Gastrocnemius medialis (tissue), 4 donors: ENCODE measurements at regions not wholly inside any gene's neighbourhood (a gene's known extent, or its start where the extent isn't known, plus 50 kb on each side); places are given as distances from the start of the nearest gene placed in this dataset.

Source experiments
- ATAC-seq, 2 donors: fragments of 150-250 bp; one replicate each; pipeline ENCODE4 v1.9.1; 2016
- DNase-seq, 2 donors: peaks; one replicate each; pipeline ENCODE4 v3.0.0-alpha.2; 2019
- H3K27ac ChIP-seq, 4 donors: fragments of 200-600 bp; sonication (generic); 1 replicate in 1 of 4; 2 replicates in 3 of 4; pipeline ENCODE4 v1.5.1; 2016 to 2018; ENCODE audit warnings: mild to moderate bottlenecking in 2 of 4, moderate library complexity in 1 of 4
- H3K27me3 ChIP-seq, 3 donors: fragments of 200-600 bp; sonication (generic) in 2 of 3; 1 replicate in 1 of 3; 2 replicates in 2 of 3; pipeline versions ENCODE4 v1.5.1 to v1.6.0; 2016 to 2019; ENCODE audit warnings: mild to moderate bottlenecking in 1 of 3, moderate library complexity in 1 of 3
- H3K36me3 ChIP-seq, 2 donors: fragments of 200-600 bp; sonication (generic) in 1 of 2; one replicate each; pipeline ENCODE4 v1.5.1; 2017 to 2018
- H3K4me1 ChIP-seq, 2 donors: fragments of 200-600 bp; sonication (generic) in 1 of 2; one replicate each; pipeline ENCODE4 v1.5.1; 2016 to 2017; ENCODE audit warnings: mild to moderate bottlenecking in 2 of 2
- H3K4me3 ChIP-seq, 4 donors: fragments of 200-600 bp; sonication (generic) in 3 of 4; 1 replicate in 1 of 4; 2 replicates in 3 of 4; pipeline ENCODE4 v1.5.1; 2016 to 2019; ENCODE audit warnings: mild to moderate bottlenecking in 2 of 4
- H3K9me3 ChIP-seq, 3 donors: fragments of 200-600 bp; sonication (generic) in 2 of 3; 1 replicate in 1 of 3; 2 replicates in 2 of 3; pipeline ENCODE4 v1.5.1; 2016 to 2019
- POLR2A ChIP-seq, 2 donors: fragments of 450-650 bp; IDR thresholded peaks; one replicate each; pipeline ENCODE4 v1.6.1; 2017; ENCODE audit warnings: antibody characterized with exemption in 2 of 2, mild to moderate bottlenecking in 2 of 2, moderate library complexity in 2 of 2
- in situ Hi-C, 4 donors: fragments of 200-750 bp; cut with MboI; loops; one replicate each; pipeline versions ENCODE4 v1.15.0 to v1.8.0; 2017; ENCODE audit warnings: low sequenced_read_pairs in 4 of 4
- intact Hi-C: fragments of 100-400 bp; cut with DNase I; formaldehyde crosslinking; loops from one replicate; pipeline ENCODE4 v1.15.1; 2023; ENCODE audit warnings: low total_unique reads
- TF ChIP-seq, protein P1 (sequence below), 5 experiments: fragments of 450-650 bp in 3 of 5; fragments of 200-600 bp in 2 of 5; sonication (generic) in 2 of 5; IDR thresholded peaks in 4 of 5; conservative IDR thresholded peaks in 1 of 5; 1 replicate in 4 of 5; 2 replicates in 1 of 5; pipeline ENCODE4 v1.5.1; 2016 to 2019; ENCODE audit warnings: antibody characterized with exemption in 5 of 5, mild to moderate bottlenecking in 3 of 5, moderate library complexity in 3 of 5

GRCh38 chr22:49258107-49259010 is 569.3 kb downstream of the BRD1 start:
- DNase-seq: no peak
- in situ Hi-C loops: no loop called here

DNA sequence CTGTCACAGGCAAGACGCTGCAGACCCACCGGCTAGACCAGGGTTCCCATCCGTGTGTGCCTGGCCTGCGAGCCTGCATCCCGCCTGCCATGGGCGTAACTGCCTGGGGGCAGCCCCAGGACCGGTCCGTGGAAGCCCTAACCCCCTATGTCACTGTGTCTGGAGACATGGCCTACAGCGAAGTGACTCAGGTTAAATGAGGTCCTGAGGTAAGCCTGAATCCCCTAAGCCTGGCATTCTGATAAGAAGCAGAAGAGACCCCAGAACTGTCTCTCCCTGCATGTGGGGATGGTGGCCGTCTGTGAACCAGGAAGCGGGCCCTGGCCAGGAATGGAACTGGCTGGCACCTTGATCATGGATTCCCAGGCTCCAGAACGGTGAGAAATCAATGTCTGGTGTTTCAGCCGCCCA is 570.1 kb downstream of the BRD1 start:
- Histone ChIP-seq H3K36me3 (no peaks in the 10 kb centered on the region), H3K9me3 (no peaks in the 10 kb centered on the region), H3K4me3 (no peak overlapping the region), H3K27ac (no peak overlapping the region), H3K4me1 (no peaks in the 10 kb centered on the region), H3K27me3 (no peaks in the 10 kb centered on the region)
- TF ChIP-seq, protein P1, sequence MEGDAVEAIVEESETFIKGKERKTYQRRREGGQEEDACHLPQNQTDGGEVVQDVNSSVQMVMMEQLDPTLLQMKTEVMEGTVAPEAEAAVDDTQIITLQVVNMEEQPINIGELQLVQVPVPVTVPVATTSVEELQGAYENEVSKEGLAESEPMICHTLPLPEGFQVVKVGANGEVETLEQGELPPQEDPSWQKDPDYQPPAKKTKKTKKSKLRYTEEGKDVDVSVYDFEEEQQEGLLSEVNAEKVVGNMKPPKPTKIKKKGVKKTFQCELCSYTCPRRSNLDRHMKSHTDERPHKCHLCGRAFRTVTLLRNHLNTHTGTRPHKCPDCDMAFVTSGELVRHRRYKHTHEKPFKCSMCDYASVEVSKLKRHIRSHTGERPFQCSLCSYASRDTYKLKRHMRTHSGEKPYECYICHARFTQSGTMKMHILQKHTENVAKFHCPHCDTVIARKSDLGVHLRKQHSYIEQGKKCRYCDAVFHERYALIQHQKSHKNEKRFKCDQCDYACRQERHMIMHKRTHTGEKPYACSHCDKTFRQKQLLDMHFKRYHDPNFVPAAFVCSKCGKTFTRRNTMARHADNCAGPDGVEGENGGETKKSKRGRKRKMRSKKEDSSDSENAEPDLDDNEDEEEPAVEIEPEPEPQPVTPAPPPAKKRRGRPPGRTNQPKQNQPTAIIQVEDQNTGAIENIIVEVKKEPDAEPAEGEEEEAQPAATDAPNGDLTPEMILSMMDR (IDR thresholded peaks at IDR 0.05 in 4 of 5, conservative IDR thresholded peaks at IDR 0.05 in 1 of 5): no peak
- TF ChIP-seq POLR2A (IDR thresholded peaks at IDR 0.05): no peak
- intact Hi-C loops (no loop called here), in situ Hi-C loops (no loop called here)
- ATAC-seq (no peak), DNase-seq (no peak)

More at GRCh38 chr22:49258107-49259010, 569.3 kb downstream of the BRD1 start:
- Histone ChIP-seq H3K4me3 (no peak overlapping the region), H3K4me1 (no peaks in the 10 kb centered on the region), H3K9me3 (no peaks in the 10 kb centered on the region), H3K27ac (no peak overlapping the region), H3K36me3 (no peaks in the 10 kb centered on the region), H3K27me3 (no peaks in the 10 kb centered on the region)
- TF ChIP-seq POLR2A (IDR thresholded peaks at IDR 0.05): no peak
- intact Hi-C loops: no loop called here
- no peak for ATAC-seq

DNA sequence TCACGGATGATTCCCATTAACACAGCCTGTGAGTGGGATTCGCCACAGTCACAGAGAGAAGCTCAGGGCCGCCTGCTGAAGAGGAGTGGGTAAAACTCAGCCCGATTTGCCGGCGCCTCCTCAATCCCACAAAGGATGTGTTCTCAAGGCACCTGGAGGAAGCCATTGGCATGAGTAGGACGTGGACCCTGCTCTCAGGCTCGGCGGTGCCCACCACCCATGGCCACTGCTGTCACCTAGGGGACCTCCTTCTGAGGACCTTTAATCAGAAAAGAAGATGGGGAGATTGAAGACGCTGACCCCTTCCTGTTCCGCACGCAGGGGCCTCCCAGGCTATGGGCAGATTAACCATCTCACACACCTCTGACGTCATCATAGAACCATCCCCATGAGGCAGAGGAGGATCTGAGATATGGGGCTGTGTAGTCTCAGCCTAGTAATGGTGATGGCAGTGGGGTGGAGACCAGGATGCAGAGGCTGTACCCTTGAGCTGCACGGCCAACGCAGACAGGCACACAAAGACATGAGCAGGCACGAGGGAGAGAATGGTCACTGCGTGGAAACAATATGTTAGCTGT is 571.8 kb downstream of the BRD1 start:
- Histone ChIP-seq H3K36me3 (no peaks in the 10 kb centered on the region), H3K4me3 (no peak overlapping the region), H3K9me3 (no peaks in the 10 kb centered on the region), H3K27ac (no peak overlapping the region), H3K27me3 (peaks cover 0 to 4% (median 2%) of the 10 kb centered on the region in 3 donors), H3K4me1 (no peaks in the 10 kb centered on the region)
- DNase-seq (no peak), ATAC-seq (no peak)
- TF ChIP-seq POLR2A (IDR thresholded peaks at IDR 0.05): no peak
- TF ChIP-seq, protein P1 (IDR thresholded peaks at IDR 0.05 in 4 of 5, conservative IDR thresholded peaks at IDR 0.05 in 1 of 5): no peak
- intact Hi-C loops (no loop called here), in situ Hi-C loops (no loop called here)

DNA sequence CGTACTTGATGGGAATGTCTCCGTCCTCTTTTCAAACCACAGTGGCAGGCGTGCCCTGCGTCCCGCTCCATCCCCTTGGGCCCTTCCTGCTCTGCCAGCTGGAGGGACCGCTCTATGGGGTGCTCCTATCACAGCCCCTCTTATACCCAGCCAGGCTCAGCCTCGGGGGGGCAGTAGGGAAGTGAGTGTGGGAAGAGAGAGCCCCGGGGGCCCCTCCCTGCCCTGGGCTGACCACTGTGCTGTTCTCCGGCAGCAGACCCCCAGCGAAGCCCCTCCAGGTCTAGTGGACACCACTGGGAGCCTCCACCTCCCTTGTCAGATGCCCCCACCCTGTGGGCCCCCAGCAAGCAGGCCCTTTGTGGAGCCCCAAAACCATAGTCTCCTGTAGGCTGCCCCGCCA is 572.5 kb downstream of the BRD1 start:
- DNase-seq (no peak), ATAC-seq (no peak)
- intact Hi-C loops (no loop called here), in situ Hi-C loops (no loop called here)
- H3K4me1 ChIP-seq: no peaks in the 10 kb centered on the region
- H3K4me3 ChIP-seq: no peak overlapping the region
- no peaks in the 10 kb centered on the region for H3K9me3 ChIP-seq
- no peak overlapping the region for H3K27ac ChIP-seq
- H3K27me3 ChIP-seq: peaks cover 0 to 4% (median 2%) of the 10 kb centered on the region in 3 donors
- TF ChIP-seq, protein P1 (IDR thresholded peaks at IDR 0.05 in 4 of 5, conservative IDR thresholded peaks at IDR 0.05 in 1 of 5): no peak
- no peak for TF ChIP-seq POLR2A (IDR thresholded peaks at IDR 0.05)
- H3K36me3 ChIP-seq: no peaks in the 10 kb centered on the region

- TF ChIP-seq, protein P1 (IDR thresholded peaks at IDR 0.05 in 4 of 5, conservative IDR thresholded peaks at IDR 0.05 in 1 of 5): no peak
- TF ChIP-seq POLR2A (IDR thresholded peaks at IDR 0.05): no peak
- H3K36me3 ChIP-seq: no peaks in the 10 kb centered on the region
- no peaks in the 10 kb centered on the region for H3K9me3 ChIP-seq
- no peaks in the 10 kb centered on the region for H3K4me1 ChIP-seq
- no peak overlapping the region for H3K27ac ChIP-seq
- no peak overlapping the region for H3K4me3 ChIP-seq
- H3K27me3 ChIP-seq: peaks cover 0 to 4% (median 2%) of the 10 kb centered on the region in 3 donors
- intact Hi-C loops: no loop called here
- DNase-seq (no peak), ATAC-seq (no peak)
- in situ Hi-C loops: no loop called here
These were observed 574.0 kb downstream of the BRD1 start for GRCh38 chr22:49253656-49254055.
